Fibroblast of villous mesenchyme (primary cell): ENCODE measurements at regions not wholly inside any gene's neighbourhood (a gene's known extent, or its start where the extent isn't known, plus 50 kb on each side); places are given as distances from the start of the nearest gene placed in this dataset.

Experiments used
- DNase-seq: peaks from one replicate; pipeline ENCODE4 v3.0.0-alpha.2; 2010; ENCODE audit warnings: low read depth
- H3K4me3 ChIP-seq: 2 replicates; pipeline ENCODE4 v1.5.1; 2011; ENCODE audit warnings: low read depth, mild to moderate bottlenecking, low read length
- TF ChIP-seq, protein P1 (sequence below): IDR thresholded peaks from 2 replicates; pipeline ENCODE4 v1.5.1; 2012; ENCODE audit warnings: low read depth, mild to moderate bottlenecking, low read length; ENCODE audit not compliant: insufficient read depth

DNA sequence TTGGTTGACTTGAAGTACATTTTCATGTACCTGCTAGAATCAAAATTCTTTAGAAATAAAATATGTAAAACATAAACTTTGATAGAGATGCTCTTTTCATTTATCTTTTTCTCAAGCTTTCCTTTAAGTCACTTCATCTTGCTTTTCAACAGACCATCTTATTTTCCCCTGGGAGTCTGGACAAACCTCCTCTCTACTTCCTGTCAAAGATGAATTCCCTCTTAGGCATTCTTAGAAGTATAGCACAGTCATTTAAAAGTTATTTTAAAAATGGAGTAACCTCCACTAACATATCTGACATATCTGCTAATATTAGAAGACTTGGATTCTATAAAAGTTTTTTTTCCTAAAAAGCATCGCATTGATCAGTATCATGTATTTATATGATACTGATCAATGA lies 84.8 kb upstream of the PAX6 start:
- H3K4me3 ChIP-seq, result no peak overlapping the region
- DNase-seq, result no peak
- TF ChIP-seq, protein P1, sequence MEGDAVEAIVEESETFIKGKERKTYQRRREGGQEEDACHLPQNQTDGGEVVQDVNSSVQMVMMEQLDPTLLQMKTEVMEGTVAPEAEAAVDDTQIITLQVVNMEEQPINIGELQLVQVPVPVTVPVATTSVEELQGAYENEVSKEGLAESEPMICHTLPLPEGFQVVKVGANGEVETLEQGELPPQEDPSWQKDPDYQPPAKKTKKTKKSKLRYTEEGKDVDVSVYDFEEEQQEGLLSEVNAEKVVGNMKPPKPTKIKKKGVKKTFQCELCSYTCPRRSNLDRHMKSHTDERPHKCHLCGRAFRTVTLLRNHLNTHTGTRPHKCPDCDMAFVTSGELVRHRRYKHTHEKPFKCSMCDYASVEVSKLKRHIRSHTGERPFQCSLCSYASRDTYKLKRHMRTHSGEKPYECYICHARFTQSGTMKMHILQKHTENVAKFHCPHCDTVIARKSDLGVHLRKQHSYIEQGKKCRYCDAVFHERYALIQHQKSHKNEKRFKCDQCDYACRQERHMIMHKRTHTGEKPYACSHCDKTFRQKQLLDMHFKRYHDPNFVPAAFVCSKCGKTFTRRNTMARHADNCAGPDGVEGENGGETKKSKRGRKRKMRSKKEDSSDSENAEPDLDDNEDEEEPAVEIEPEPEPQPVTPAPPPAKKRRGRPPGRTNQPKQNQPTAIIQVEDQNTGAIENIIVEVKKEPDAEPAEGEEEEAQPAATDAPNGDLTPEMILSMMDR, result no peak

DNA sequence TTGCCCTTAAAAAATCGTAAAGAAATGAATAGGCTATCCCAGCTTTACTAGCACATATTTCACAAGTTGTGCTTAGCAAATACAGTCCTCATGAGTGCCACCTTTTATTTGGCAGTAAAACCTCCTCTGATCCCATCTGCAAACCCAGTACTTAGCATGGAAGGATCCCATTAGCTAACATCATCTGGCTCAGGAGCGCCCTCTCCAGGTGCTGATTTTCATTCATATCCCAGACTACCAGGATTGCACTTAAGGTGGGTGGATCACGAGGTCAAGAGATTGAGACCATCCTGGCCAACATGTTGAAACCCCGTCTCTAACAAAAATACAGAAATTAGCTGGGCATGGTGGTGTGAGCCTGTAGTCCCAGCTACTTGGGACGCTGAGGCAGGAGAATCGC lies 76.1 kb upstream of the PAX6 start:
- TF ChIP-seq, protein P1, result peak; percentile 19
- H3K4me3 ChIP-seq, result no peak overlapping the region

DNA sequence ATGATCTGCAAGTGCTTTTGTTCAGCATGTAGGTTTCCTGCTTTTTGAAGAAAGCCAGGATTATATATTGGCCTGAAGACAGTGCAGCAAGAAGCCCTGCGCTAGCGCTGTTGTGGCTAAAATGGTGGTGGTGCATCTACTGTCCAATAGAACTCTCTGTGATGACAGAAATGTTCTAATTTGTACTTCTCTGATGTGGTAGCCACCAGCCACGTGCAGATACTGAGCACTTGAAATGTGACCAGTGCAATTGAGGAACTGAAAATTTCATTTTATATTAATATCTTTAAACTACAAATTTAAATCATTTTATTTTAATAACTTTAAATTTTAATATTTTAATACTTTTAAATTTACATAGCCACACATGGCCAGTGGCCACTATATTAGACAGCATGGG lies 73.0 kb upstream of the PAX6 start:
- TF ChIP-seq, protein P1, result no peak
- no peak for DNase-seq
- no peak overlapping the region for H3K4me3 ChIP-seq

More for the DNA sequence above, 76.1 kb upstream of the PAX6 start:
- DNase-seq, result no peak

DNA sequence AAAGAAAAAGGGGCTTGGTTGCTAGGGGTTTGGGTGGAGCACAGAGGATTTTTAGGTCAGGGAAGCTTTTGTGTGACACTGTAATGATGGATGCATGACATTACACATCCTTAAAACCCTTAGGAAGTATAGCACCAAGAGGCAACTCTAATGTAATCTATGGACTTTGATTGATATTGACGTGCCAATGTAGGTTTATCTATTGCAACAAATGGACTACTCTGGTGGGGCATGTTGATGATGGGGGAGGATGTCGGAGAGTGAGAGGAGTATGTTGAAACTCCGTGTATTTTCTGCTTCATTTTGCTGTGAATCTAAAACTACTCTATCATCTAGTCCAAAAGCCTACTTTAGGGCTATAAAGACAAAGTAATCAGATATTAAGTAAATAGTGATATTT lies 72.3 kb upstream of the PAX6 start:
- no peak overlapping the region for H3K4me3 ChIP-seq
- TF ChIP-seq, protein P1, result no peak
- no peak for DNase-seq

DNA sequence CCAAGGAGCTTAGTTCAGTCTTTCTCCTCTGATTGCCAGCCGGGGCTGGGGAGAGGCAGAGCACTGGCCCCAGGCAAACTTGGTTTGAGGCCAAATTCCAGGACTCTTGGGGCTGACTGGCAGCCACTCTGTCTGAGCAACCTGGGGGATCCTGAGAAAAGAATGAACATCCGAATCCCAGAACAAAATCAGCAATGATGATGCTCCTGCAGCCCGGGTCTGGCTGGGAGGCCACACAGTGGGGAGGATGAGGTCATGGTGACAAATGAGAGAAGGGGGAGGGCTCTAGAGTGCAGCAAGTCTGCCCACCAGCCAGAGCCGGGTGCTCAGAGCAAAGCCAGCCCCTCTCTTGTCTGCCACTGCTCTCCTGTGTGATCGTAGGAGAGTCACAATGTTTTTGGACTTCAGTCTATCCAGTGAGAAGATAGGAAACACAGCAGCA lies 71.8 kb upstream of the PAX6 start:
- TF ChIP-seq, protein P1, result no peak

DNA sequence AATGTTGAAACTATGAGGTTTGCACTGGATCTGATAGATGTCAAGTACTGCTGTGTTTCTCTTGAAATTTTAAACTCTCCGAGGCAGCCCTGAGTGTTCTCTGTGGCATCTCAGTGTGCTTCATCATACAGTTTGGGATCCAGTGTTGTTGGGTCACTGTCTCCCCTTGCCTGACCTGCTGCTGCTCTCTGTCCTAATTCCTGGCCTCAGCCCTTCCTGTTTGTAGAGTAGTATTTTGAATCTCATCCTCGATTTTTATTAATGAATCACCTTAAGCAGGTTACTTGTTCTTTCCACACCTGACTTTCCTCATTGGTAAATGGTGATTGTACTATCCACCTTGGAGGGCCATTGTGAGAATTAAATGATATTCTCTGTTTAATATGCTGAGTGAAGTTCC lies 70.7 kb upstream of the PAX6 start:
- H3K4me3 ChIP-seq, result no peak overlapping the region
- no peak for DNase-seq
- TF ChIP-seq, protein P1, result no peak

More for the DNA sequence above, 71.8 kb upstream of the PAX6 start:
- no peak for DNase-seq
- H3K4me3 ChIP-seq, result no peak overlapping the region

DNA sequence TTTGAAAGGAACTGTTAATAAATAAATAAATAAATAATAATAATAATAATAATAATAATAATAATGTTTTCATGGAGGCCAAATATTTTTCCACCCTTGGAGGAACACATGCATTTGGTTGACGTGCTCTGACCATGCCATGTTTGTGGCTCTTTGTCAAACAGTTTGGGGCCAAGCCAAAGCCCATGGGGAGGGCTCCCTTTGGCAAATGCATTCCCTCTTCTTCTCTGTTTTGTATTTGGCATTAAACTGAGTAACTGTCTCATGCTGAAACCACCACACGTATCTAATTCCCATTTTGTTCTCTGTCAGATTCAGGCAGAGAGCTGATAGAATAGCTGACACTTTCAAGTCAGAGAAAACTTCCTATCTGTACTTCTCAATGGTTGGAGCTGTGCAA lies 68.6 kb upstream of the PAX6 start:
- no peak overlapping the region for H3K4me3 ChIP-seq
- no peak for DNase-seq
- TF ChIP-seq, protein P1, result no peak
